SW 1271 (cell line): ENCODE measurements at regions not wholly inside any gene's neighbourhood (a gene's known extent, or its start where the extent isn't known, plus 50 kb on each side); places are given as distances from the start of the nearest gene placed in this dataset.

Experiments
- DNase-seq, 2 experiments: peaks; one replicate each; lab custom pipeline; 2025; lab: John Stamatoyannopoulos, UW

GRCh38 chr14:56862836-56863235 lies 52.6 kb upstream of the OTX2 start:
- no peak for DNase-seq

- DNase-seq: no peak
Observed at GRCh38 chr14:56860441-56860840, 50.2 kb upstream of the OTX2 start.
